GM12878 (cell line): ENCODE measurements at regions not wholly inside any gene's neighbourhood (a gene's known extent, or its start where the extent isn't known, plus 50 kb on each side); places are given as distances from the start of the nearest gene placed in this dataset.

ENCODE experiments used
- ATAC-seq: fragments of 200-7000 bp; cut with Tn5 transposase; 3 replicates; pipeline ENCODE4 v1.9.1; 2020; ENCODE audit warnings: mild to moderate bottlenecking, moderate library complexity
- BruUV-seq: library from RNA; stranded (reverse); fragments of 400-500 nt; replicated peaks from 2 replicates; lab custom pipeline; 2021; lab: Mats Ljungman, UMichigan
- CTCF ChIA-PET: fragments of 300-600 bp; sonication (Branson Sonifier 250); formaldehyde crosslinking; extraction: SDS; loops from one replicate; lab custom pipeline; 2021; ENCODE audit warnings: inconsistent platforms; lab: Yijun Ruan, JAX
- POLR2A ChIA-PET: fragments of 350-600 bp; formaldehyde crosslinking; extraction: SDS; loops from one replicate; lab custom pipeline; 2021; ENCODE audit warnings: inconsistent platforms; lab: Charles Lee
- RAD21 ChIA-PET: fragments of 300-600 bp; sonication (Branson Sonifier 250); formaldehyde crosslinking; loops from one replicate; lab custom pipeline; 2023; ENCODE audit warnings: antibody characterized with exemption; ENCODE audit not compliant: unreplicated experiment; lab: Charles Lee
- SMC1A ChIA-PET: fragments of 300-600 bp; sonication (Branson Sonifier 250); formaldehyde crosslinking; loops from one replicate; lab custom pipeline; 2023; ENCODE audit not compliant: unreplicated experiment, uncharacterized antibody; lab: Charles Lee
- DNase-seq: peaks from one replicate; pipeline ENCODE4 v3.0.0-alpha.2; 2011; ENCODE audit warnings: low read depth, low spot score
- FAIRE-seq: peaks from 3 replicates; lab custom pipeline; 2011; peaks lifted over from hg19 to GRCh38; lab: Jason Lieb, UNC
- H2AFZ ChIP-seq: 2 replicates; pipeline ENCODE4 v1.6.0; 2011; ENCODE audit warnings: low read depth, low read length, control low read depth; ENCODE audit not compliant: control insufficient read depth
- H3K27ac ChIP-seq: 2 replicates; pipeline ENCODE4 v1.5.1; 2011; ENCODE audit warnings: control low read depth; ENCODE audit not compliant: control insufficient read depth, insufficient read depth
- H3K27me3 ChIP-seq, 2 experiments: replicated peaks in 1 of 2; 2 replicates each; pipeline versions ENCODE4 v1.6.0 to v1.6.1; 2011; ENCODE audit warnings: low read length in 1 of 2; ENCODE audit not compliant: control insufficient read depth in 2 of 2, insufficient read depth in 2 of 2
- H3K36me3 ChIP-seq, 2 experiments: 2 replicates each; pipeline ENCODE4 v1.5.1; 2011; ENCODE audit warnings: low read length in 1 of 2; ENCODE audit not compliant: control insufficient read depth in 2 of 2, insufficient read depth in 2 of 2
- H3K4me1 ChIP-seq: 2 replicates; pipeline ENCODE4 v1.6.1; 2011; ENCODE audit warnings: mild to moderate bottlenecking, low read length, moderate library complexity, mixed read lengths; ENCODE audit not compliant: control insufficient read depth, insufficient read depth
- H3K4me2 ChIP-seq: 2 replicates; pipeline ENCODE4 v1.6.0; 2011; ENCODE audit warnings: control low read depth; ENCODE audit not compliant: control insufficient read depth, insufficient read depth
- H3K4me3 ChIP-seq: fragments of 200-600 bp; sonication (generic); 2 replicates; pipeline ENCODE4 v1.5.1; 2016
- H3K79me2 ChIP-seq: 2 replicates; pipeline ENCODE4 v1.6.0; 2011; ENCODE audit warnings: low read length; ENCODE audit not compliant: control insufficient read depth, insufficient read depth
- H3K9ac ChIP-seq: 2 replicates; pipeline ENCODE4 v1.8.0; 2011; ENCODE audit warnings: low read length, control low read depth, mixed read lengths; ENCODE audit not compliant: control insufficient read depth, insufficient read depth
- H3K9me3 ChIP-seq: replicated peaks from 3 replicates; pipeline ENCODE4 v1.5.1; 2011; ENCODE audit warnings: mild to moderate bottlenecking, low read length; ENCODE audit not compliant: control insufficient read depth, insufficient read depth
- H4K20me1 ChIP-seq: 2 replicates; pipeline ENCODE4 v1.6.0; 2011; ENCODE audit not compliant: control insufficient read depth, insufficient read depth
- CBFB ChIP-seq: IDR thresholded peaks from 2 replicates; pipeline ENCODE4 v1.6.1; 2016; ENCODE audit warnings: antibody characterized with exemption, low read depth
- IKZF2 ChIP-seq, 2 experiments: fragments of 450-650 bp; IDR thresholded peaks; 2 replicates each; pipeline ENCODE4 v1.6.1; 2017; ENCODE audit warnings: mild to moderate bottlenecking in 2 of 2, moderate library complexity in 2 of 2
- JUNB ChIP-seq: IDR thresholded peaks from 2 replicates; pipeline ENCODE4 v1.6.1; 2016; ENCODE audit warnings: antibody characterized with exemption, mild to moderate bottlenecking
- NFYA ChIP-seq: IDR thresholded peaks from 2 replicates; pipeline ENCODE4 v1.6.1; 2011; ENCODE audit warnings: low read depth, mild to moderate bottlenecking, low read length, improper control_type of control experiment, borderline replicate concordance
- NR2F1 ChIP-seq: fragments of 450-650 bp; conservative IDR thresholded peaks from 2 replicates; pipeline ENCODE4 v1.6.1; 2017; ENCODE audit warnings: mild to moderate bottlenecking
- RFX5 ChIP-seq: IDR thresholded peaks from 2 replicates; pipeline ENCODE4 v1.6.1; 2011; ENCODE audit warnings: low read depth, low read length, improper control_type of control experiment
- SREBF2 ChIP-seq: IDR thresholded peaks from 2 replicates; pipeline ENCODE4 v1.6.1; 2012; ENCODE audit warnings: mild to moderate bottlenecking, low read length
- TAF1 ChIP-seq: IDR thresholded peaks from 2 replicates; pipeline ENCODE4 v1.6.1; 2011; ENCODE audit warnings: mild to moderate bottlenecking, low read depth, low read length, borderline replicate concordance
- TCF7 ChIP-seq: IDR thresholded peaks from 2 replicates; pipeline ENCODE4 v1.6.1; 2014; ENCODE audit warnings: antibody characterized with exemption, borderline replicate concordance
- ZNF217 ChIP-seq: fragments of 450-650 bp; IDR thresholded peaks from 2 replicates; pipeline ENCODE4 v1.6.1; 2017; ENCODE audit warnings: antibody characterized with exemption, mild to moderate bottlenecking
- ZNF687 ChIP-seq: fragments of 450-650 bp; IDR thresholded peaks from 2 replicates; pipeline ENCODE4 v1.6.1; 2017; ENCODE audit warnings: mild to moderate bottlenecking, moderate library complexity
- WGBS: methylation state at CpG from one replicate; pipeline ENCODE4 v1.1.6; 2016; ENCODE audit warnings: low lambda C conversion rate; ENCODE audit not compliant: insufficient replicate concordance, insufficient coverage; ENCODE audit errors: missing lambda C conversion rate; 5-methylcytosine and 5-hydroxymethylcytosine counted together
- in situ Hi-C: fragments of 300-500 bp; cut with MboI; formaldehyde crosslinking; loops from 9 replicates; pipeline ENCODE4 v1.14.3; 2018; ENCODE audit warnings: mixed read lengths
- intact Hi-C: fragments of 100-400 bp; cut with micrococcal nuclease; formaldehyde crosslinking; loops from one replicate; pipeline ENCODE4 v1.14.2; 2022; ENCODE audit not compliant: unreplicated experiment

GRCh38 chr21:35705237-35705887 is 355.0 kb downstream of the SETD4 start (continued):
- TF ChIP-seq CBFB (no peak), NFYA (no peak), SREBF2 (no peak), NR2F1 (no peak), TCF7 (no peak), RFX5 (no peak)
- TF ChIP-seq, all 136 proteins: peak for 0

GRCh38 chr21:35703704-35704103 is 356.6 kb downstream of the SETD4 start:
- ATAC-seq (no peak), DNase-seq (no peak), FAIRE-seq (no peak)
- no peaks in the 10 kb centered on the region for H3K4me1 ChIP-seq
- H3K79me2 ChIP-seq = no peaks in the 10 kb centered on the region
- H3K9ac ChIP-seq = no peak overlapping the region
- H4K20me1 ChIP-seq = no peaks in the 10 kb centered on the region
- 97% methylated on average over 1 of the region's 1 CpG for WGBS
- H3K4me2 ChIP-seq = no peak overlapping the region
- H3K27ac ChIP-seq = no peak overlapping the region
- H2AFZ ChIP-seq = no peak overlapping the region
- H3K27me3 ChIP-seq = no peaks in the 10 kb centered on the region; a peak in 3 of 4 replicates
- H3K36me3 ChIP-seq = no peaks in the 10 kb centered on the region
- SMC1A ChIA-PET = no interaction called here
- RAD21 ChIA-PET = no interaction called here
- no TSS peak for BruUV-seq
- no peaks in the 10 kb centered on the region for H3K9me3 ChIP-seq
- POLR2A ChIA-PET = no interaction called here
- CTCF ChIA-PET = interaction anchor here (0.7 kb wide), 1 partner anchor 45 kb away, joined by 3 read pairs; no protein-coding TSS in a partner anchor
- intact Hi-C loops = no loop called here
- in situ Hi-C loops = no loop called here
- no peak overlapping the region for H3K4me3 ChIP-seq
- TF ChIP-seq IKZF2 (IDR thresholded peaks at IDR 0.05) (no peak), JUNB (no peak), TAF1 (no peak), ZNF217 (no peak), ZNF687 (no peak)
